H9 (cell line): ENCODE measurements at regions not wholly inside any gene's neighbourhood (a gene's known extent, or its start where the extent isn't known, plus 50 kb on each side); places are given as distances from the start of the nearest gene placed in this dataset.

ENCODE experiments used
- DNase-seq: peaks from one replicate; pipeline ENCODE4 v3.0.0-alpha.2; 2017
- H2AFZ ChIP-seq: one replicate; pipeline ENCODE4 v1.6.1; 2013; ENCODE audit warnings: mild to moderate bottlenecking, low read length, control low read depth, moderate library complexity
- H2AK5ac ChIP-seq: 2 replicates; pipeline ENCODE4 v1.6.1; 2013; ENCODE audit warnings: low read length, control low read depth, mixed read lengths; ENCODE audit not compliant: insufficient read length
- H2BK120ac ChIP-seq: one replicate; pipeline ENCODE4 v1.6.1; 2013; ENCODE audit warnings: low read depth, mild to moderate bottlenecking, low read length, control low read depth, inconsistent platforms; ENCODE audit not compliant: poor library complexity, severe bottlenecking
- H2BK12ac ChIP-seq: 2 replicates; pipeline ENCODE4 v1.6.1; 2013; ENCODE audit warnings: low read length, control low read depth, mixed read lengths, low read depth; ENCODE audit not compliant: insufficient read length
- H2BK15ac ChIP-seq: 2 replicates; pipeline ENCODE4 v1.6.1; 2013; ENCODE audit warnings: low read depth, low read length, control low read depth
- H2BK20ac ChIP-seq: one replicate; pipeline ENCODE4 v1.6.1; 2013; ENCODE audit warnings: low read depth, mild to moderate bottlenecking, low read length, control low read depth, inconsistent platforms; ENCODE audit not compliant: poor library complexity, severe bottlenecking
- H2BK5ac ChIP-seq: 2 replicates; pipeline ENCODE4 v1.6.1; 2013; ENCODE audit warnings: low read length, control low read depth, mixed read lengths; ENCODE audit not compliant: insufficient read length
- H3K14ac ChIP-seq: 2 replicates; pipeline ENCODE4 v1.6.1; 2013; ENCODE audit warnings: low read length, control low read depth; ENCODE audit not compliant: insufficient read depth
- H3K18ac ChIP-seq: 2 replicates; pipeline ENCODE4 v1.6.1; 2013; ENCODE audit warnings: low read depth, mild to moderate bottlenecking, mixed read lengths, low read length, control low read depth; ENCODE audit not compliant: insufficient read length
- H3K23ac ChIP-seq: 2 replicates; pipeline ENCODE4 v1.6.1; 2013; ENCODE audit warnings: low read length, control low read depth, mixed read lengths, low read depth; ENCODE audit not compliant: insufficient read length
- H3K23me2 ChIP-seq: 2 replicates; pipeline ENCODE4 v1.6.1; 2013; ENCODE audit warnings: low read depth, mild to moderate bottlenecking, mixed read lengths, low read length, control low read depth; ENCODE audit not compliant: insufficient read length, poor library complexity, severe bottlenecking
- H3K27ac ChIP-seq: 2 replicates; pipeline ENCODE4 v1.5.1; 2013; ENCODE audit warnings: low read length, control low read depth, mixed read lengths, low read depth; ENCODE audit not compliant: insufficient read length
- H3K27me3 ChIP-seq: 2 replicates; pipeline ENCODE4 v1.6.1; 2013; ENCODE audit warnings: low read length, control low read depth, inconsistent platforms; ENCODE audit not compliant: insufficient read depth
- H3K4ac ChIP-seq: 2 replicates; pipeline ENCODE4 v1.6.1; 2013; ENCODE audit warnings: low read depth, mild to moderate bottlenecking, control low read depth, inconsistent platforms, low read length, moderate library complexity
- H3K4me1 ChIP-seq: 2 replicates; pipeline ENCODE4 v1.6.1; 2013; ENCODE audit warnings: low read length, control low read depth, inconsistent platforms; ENCODE audit not compliant: insufficient read depth
- H3K4me2 ChIP-seq: 2 replicates; pipeline ENCODE4 v1.6.1; 2013; ENCODE audit warnings: low read length, control low read depth, mixed read lengths; ENCODE audit not compliant: insufficient read length, insufficient read depth
- H3K56ac ChIP-seq: 2 replicates; pipeline ENCODE4 v1.6.1; 2013; ENCODE audit warnings: low read depth, mild to moderate bottlenecking, mixed read lengths, low read length, control low read depth; ENCODE audit not compliant: insufficient read length
- H3K79me1 ChIP-seq: 2 replicates; pipeline ENCODE4 v1.6.1; 2013; ENCODE audit warnings: low read depth, mild to moderate bottlenecking, moderate library complexity, low read length, control low read depth, inconsistent platforms; ENCODE audit not compliant: insufficient read depth, poor library complexity, severe bottlenecking
- H3K79me2 ChIP-seq: 2 replicates; pipeline ENCODE4 v1.6.1; 2013; ENCODE audit warnings: low read length, control low read depth, inconsistent platforms; ENCODE audit not compliant: insufficient read depth
- H3K9ac ChIP-seq: 2 replicates; pipeline ENCODE4 v1.6.1; 2013; ENCODE audit warnings: low read length, control low read depth, mixed read lengths; ENCODE audit not compliant: insufficient read length; ENCODE audit errors: extremely low read depth
- H3K9me3 ChIP-seq: one replicate; pipeline ENCODE4 v1.6.1; 2013; ENCODE audit warnings: low read depth, low read length, inconsistent platforms; ENCODE audit not compliant: control insufficient read depth
- H3T11ph ChIP-seq: one replicate; pipeline ENCODE4 v1.6.1; 2013; ENCODE audit warnings: mild to moderate bottlenecking, low read length, control low read depth, inconsistent platforms
- H4K20me1 ChIP-seq: one replicate; pipeline ENCODE4 v1.6.1; 2013; ENCODE audit not compliant: control insufficient read depth, insufficient read length, insufficient read depth
- H4K5ac ChIP-seq: 2 replicates; pipeline ENCODE4 v1.6.1; 2013; ENCODE audit warnings: low read depth, mild to moderate bottlenecking, mixed read lengths, low read length, control low read depth; ENCODE audit not compliant: insufficient read length
- H4K8ac ChIP-seq: replicated peaks from 2 replicates; pipeline ENCODE4 v1.6.1; 2013; ENCODE audit warnings: low read length, control low read depth, mixed read lengths, low read depth; ENCODE audit not compliant: insufficient read length
- H4K91ac ChIP-seq: 2 replicates; pipeline ENCODE4 v1.6.1; 2013; ENCODE audit warnings: low read depth, mild to moderate bottlenecking, moderate library complexity, mixed read lengths, low read length, control low read depth; ENCODE audit not compliant: insufficient read length
- H3K27ac Mint-ChIP-seq, 3 experiments: 2 replicates in 2 of 3; 3 replicates in 1 of 3; pipeline ENCODE4 v1.8.0; 2020 to 2021; ENCODE audit warnings: mixed read lengths in 3 of 3, mild to moderate bottlenecking in 1 of 3, moderate library complexity in 1 of 3
- H3K27me3 Mint-ChIP-seq: 2 replicates; pipeline ENCODE4 v1.8.0; 2021; ENCODE audit warnings: low read depth, mild to moderate bottlenecking, moderate library complexity, mixed read lengths
- H3K36me3 Mint-ChIP-seq, 3 experiments: 2 replicates in 2 of 3; 3 replicates in 1 of 3; pipeline ENCODE4 v1.8.0; 2020 to 2021; ENCODE audit warnings: low read depth in 3 of 3, mixed read lengths in 3 of 3; ENCODE audit not compliant: insufficient read depth in 1 of 3
- H3K4me1 Mint-ChIP-seq, 2 experiments: 2 replicates each; pipeline ENCODE4 v1.8.0; 2020; ENCODE audit warnings: mixed read lengths in 2 of 2
- H3K4me3 Mint-ChIP-seq, 2 experiments: 2 replicates in 1 of 2; 3 replicates in 1 of 2; pipeline ENCODE4 v1.8.0; 2020 to 2021; ENCODE audit warnings: mild to moderate bottlenecking in 2 of 2, mixed read lengths in 2 of 2, moderate library complexity in 1 of 2
- H3K9me3 Mint-ChIP-seq, 2 experiments: 2 replicates in 1 of 2; 3 replicates in 1 of 2; pipeline ENCODE4 v1.8.0; 2020; ENCODE audit warnings: mild to moderate bottlenecking in 2 of 2, mixed read lengths in 2 of 2, moderate library complexity in 1 of 2
- WGBS: extraction: QIAGEN DNeasy Blood & Tissue Kit; methylation state at CpG from one replicate; pipeline ENCODE4 v1.1.7; 2013; ENCODE audit warnings: missing lambda C conversion rate, low lambda C conversion rate, mixed read lengths; ENCODE audit not compliant: insufficient read length; ENCODE audit errors: extremely low coverage; 5-methylcytosine and 5-hydroxymethylcytosine counted together
- TF ChIP-seq, protein P1 (sequence below): fragments of 200-600 bp; sonication (generic); conservative IDR thresholded peaks from 3 replicates; pipeline ENCODE4 v1.8.0; 2021; ENCODE audit warnings: antibody characterized with exemption, mild to moderate bottlenecking

DNA sequence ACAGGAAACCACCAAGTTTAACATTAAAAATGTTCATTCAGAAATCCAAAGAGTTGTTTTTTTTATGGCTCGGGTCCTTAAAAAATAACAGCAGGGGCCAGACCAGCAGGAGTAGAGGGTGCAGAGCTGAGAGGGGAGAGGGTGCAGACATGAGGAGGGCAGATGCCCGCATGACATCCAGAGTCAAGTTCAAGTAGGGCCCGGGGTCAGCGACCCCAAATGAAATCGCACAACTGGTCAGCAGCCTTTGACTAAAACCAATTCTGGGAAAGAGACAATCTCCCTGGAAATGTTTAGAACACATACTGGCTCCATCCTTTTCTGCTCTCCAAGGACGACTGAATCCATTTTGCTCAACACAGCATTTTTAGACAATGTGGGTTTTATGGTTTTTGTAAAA, 297.5 kb downstream of the FGFR2 start:
- no CpG with 5 or more reads among the region's 6 CpGs for WGBS

More for the DNA sequence above, 297.5 kb downstream of the FGFR2 start:
- no peak for DNase-seq
- H3K14ac ChIP-seq = no peak overlapping the region
- H2BK15ac ChIP-seq = no peak overlapping the region
- H3K4me1 ChIP-seq = no peaks in the 10 kb centered on the region; the same call in 1 of the 2 replicates
- H4K91ac ChIP-seq = no peak overlapping the region
- Mint-ChIP-seq H3K27me3 (no peaks in the 10 kb centered on the region), H3K9me3 (no peaks in the 10 kb centered on the region), H3K4me3 (no peak overlapping the region), H3K27ac (0 out of 7 replicates have a peak overlapping the region, but pooled peaks of 1 of the 3 experiments have one; percentile 15), H3K36me3 (no peaks in the 10 kb centered on the region), H3K4me1 (peaks cover 14 to 18% of the 10 kb centered on the region in 2 experiments)
- H2AFZ ChIP-seq = no peak overlapping the region
- H3K23ac ChIP-seq = no peak overlapping the region
- H3K79me2 ChIP-seq = no peaks in the 10 kb centered on the region
- no peak overlapping the region for H4K8ac ChIP-seq
- TF ChIP-seq, protein P1, sequence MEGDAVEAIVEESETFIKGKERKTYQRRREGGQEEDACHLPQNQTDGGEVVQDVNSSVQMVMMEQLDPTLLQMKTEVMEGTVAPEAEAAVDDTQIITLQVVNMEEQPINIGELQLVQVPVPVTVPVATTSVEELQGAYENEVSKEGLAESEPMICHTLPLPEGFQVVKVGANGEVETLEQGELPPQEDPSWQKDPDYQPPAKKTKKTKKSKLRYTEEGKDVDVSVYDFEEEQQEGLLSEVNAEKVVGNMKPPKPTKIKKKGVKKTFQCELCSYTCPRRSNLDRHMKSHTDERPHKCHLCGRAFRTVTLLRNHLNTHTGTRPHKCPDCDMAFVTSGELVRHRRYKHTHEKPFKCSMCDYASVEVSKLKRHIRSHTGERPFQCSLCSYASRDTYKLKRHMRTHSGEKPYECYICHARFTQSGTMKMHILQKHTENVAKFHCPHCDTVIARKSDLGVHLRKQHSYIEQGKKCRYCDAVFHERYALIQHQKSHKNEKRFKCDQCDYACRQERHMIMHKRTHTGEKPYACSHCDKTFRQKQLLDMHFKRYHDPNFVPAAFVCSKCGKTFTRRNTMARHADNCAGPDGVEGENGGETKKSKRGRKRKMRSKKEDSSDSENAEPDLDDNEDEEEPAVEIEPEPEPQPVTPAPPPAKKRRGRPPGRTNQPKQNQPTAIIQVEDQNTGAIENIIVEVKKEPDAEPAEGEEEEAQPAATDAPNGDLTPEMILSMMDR = no peak
- H3K4ac ChIP-seq = no peak overlapping the region
- no peaks in the 10 kb centered on the region for H3K9me3 ChIP-seq
- H3K27me3 ChIP-seq = no peaks in the 10 kb centered on the region; the same call in 1 of the 2 replicates
- H2BK5ac ChIP-seq = no peak overlapping the region
- no peak overlapping the region for H2BK120ac ChIP-seq
- no peak overlapping the region for H3K27ac ChIP-seq
- no peak overlapping the region for H3K4me2 ChIP-seq
- no peak overlapping the region for H3K9ac ChIP-seq
- no peaks in the 10 kb centered on the region for H3K23me2 ChIP-seq
- H3K18ac ChIP-seq = no peak overlapping the region
- H2BK12ac ChIP-seq = no peak overlapping the region
- no peak overlapping the region for H3T11ph ChIP-seq
- no peaks in the 10 kb centered on the region for H4K20me1 ChIP-seq
- no peak overlapping the region for H2AK5ac ChIP-seq
- H2BK20ac ChIP-seq = no peak overlapping the region
- H3K56ac ChIP-seq = no peak overlapping the region
- no peak overlapping the region for H4K5ac ChIP-seq
- H3K79me1 ChIP-seq = no peaks in the 10 kb centered on the region
